Omental fat pad (tissue), 3 donors: ENCODE measurements at regions not wholly inside any gene's neighbourhood (a gene's known extent, or its start where the extent isn't known, plus 50 kb on each side); places are given as distances from the start of the nearest gene placed in this dataset.

Experiments
- ATAC-seq: fragments of 150-250 bp; one replicate; pipeline ENCODE4 v1.9.1; 2016; ENCODE audit warnings: mild to moderate bottlenecking, moderate library complexity; ENCODE audit not compliant: low FRiP score
- DNase-seq: peaks from one replicate; pipeline ENCODE4 v3.0.0-alpha.2; 2019; ENCODE audit warnings: low spot score
- CTCF ChIP-seq, 3 donors: fragments of 450-650 bp; IDR thresholded peaks; one replicate each; pipeline ENCODE4 v1.5.1; 2016 to 2017; ENCODE audit warnings: antibody characterized with exemption in 3 of 3, mild to moderate bottlenecking in 3 of 3, moderate library complexity in 2 of 3

- no peak for ATAC-seq
- no peak for TF ChIP-seq CTCF (IDR thresholded peaks at IDR 0.05)
These were observed 707.3 kb upstream of the UBE2E2 start for GRCh38 chr3:22495791-22496190.

GRCh38 chr3:22496641-22497040 is 706.5 kb upstream of the UBE2E2 start:
- TF ChIP-seq CTCF (IDR thresholded peaks at IDR 0.05) = no peak
- no peak for DNase-seq

More at GRCh38 chr3:22495791-22496190, 707.3 kb upstream of the UBE2E2 start:
- DNase-seq = no peak

GRCh38 chr3:22506871-22507270 is 696.3 kb upstream of the UBE2E2 start:
- TF ChIP-seq CTCF (IDR thresholded peaks at IDR 0.05) = no peak
- DNase-seq (no peak), ATAC-seq (no peak)

More at GRCh38 chr3:22496641-22497040, 706.5 kb upstream of the UBE2E2 start:
- ATAC-seq = no peak

DNA sequence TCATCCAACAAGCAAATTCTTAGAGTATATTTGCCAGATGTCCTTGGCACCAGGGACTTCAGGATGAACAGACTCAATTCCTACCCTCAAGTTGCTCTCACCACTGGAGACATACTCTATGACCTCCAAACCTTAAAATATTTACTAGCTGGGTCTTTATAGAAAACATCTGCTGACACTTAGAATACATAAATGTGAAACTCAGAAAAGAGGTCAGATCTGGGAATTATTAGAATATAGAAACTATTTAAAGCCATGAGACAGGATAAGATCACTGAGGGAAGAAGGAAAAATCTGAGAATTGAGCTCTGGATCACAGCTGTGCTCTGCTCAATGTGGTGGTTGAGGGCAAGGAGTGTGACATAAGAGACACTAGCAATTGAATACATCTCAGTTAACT is 695.4 kb upstream of the UBE2E2 start:
- ATAC-seq (no peak), DNase-seq (no peak)
- TF ChIP-seq CTCF (IDR thresholded peaks at IDR 0.05) = no peak

GRCh38 chr3:22523925-22524324 is 679.2 kb upstream of the UBE2E2 start:
- DNase-seq (no peak), ATAC-seq (no peak)
- TF ChIP-seq CTCF (IDR thresholded peaks at IDR 0.05) = no peak

- no peak for TF ChIP-seq CTCF (IDR thresholded peaks at IDR 0.05)
- no peak for ATAC-seq
- DNase-seq = no peak
These were observed 676.8 kb upstream of the UBE2E2 start for GRCh38 chr3:22526266-22526837.

DNA sequence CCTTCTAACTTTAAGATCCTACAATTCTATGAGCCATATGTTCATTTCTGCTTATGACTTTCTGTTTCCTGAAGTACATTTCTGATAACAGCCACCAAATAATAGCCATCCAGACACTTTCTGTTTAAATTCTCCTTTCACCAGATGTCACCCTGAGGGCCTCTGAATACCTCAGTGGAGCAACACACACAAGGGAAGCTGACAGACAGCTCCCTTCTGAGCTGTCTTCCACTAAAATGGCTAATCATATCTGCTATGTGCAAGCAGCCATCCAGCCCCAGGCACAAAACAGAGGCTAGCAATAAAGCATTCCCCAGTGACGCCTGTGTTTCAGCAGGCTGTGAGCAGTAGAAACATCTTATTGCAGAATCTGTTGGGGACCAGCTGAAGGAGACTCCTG is 666.6 kb upstream of the UBE2E2 start:
- DNase-seq (no peak), ATAC-seq (no peak)
- no peak for TF ChIP-seq CTCF (IDR thresholded peaks at IDR 0.05)
